ENCODE measurements at regions not wholly inside any gene's neighbourhood (a gene's known extent, or its start where the extent isn't known, plus 50 kb on each side); places are given as distances from the start of the nearest gene placed in this dataset.

GRCh38 chr10:10676972-10677371 is 340.7 kb upstream of the CELF2 start:
- Histone ChIP-seq H3K36me3 (no peaks in the 10 kb centered on the region), H3K9me3 (peaks cover 0 to 9% (median 0%) of the 10 kb centered on the region in 3 donors), H3K27ac (no peak overlapping the region), H3K4me3 (no peak overlapping the region), H3K27me3 (no peaks in the 10 kb centered on the region), H3K4me1 (no peaks in the 10 kb centered on the region)
- intact Hi-C loops (cut with DNase I): no loop called here
- 75 to 78% methylated on average over 1 of the region's 1 CpG for WGBS, 2 donors
- DNase-seq: no peak
- no peak for TF ChIP-seq CTCF (IDR thresholded peaks at IDR 0.05)
- TF ChIP-seq POLR2A (IDR thresholded peaks at IDR 0.05): no peak

GRCh38 chr10:10677479-10677878 is 340.2 kb upstream of the CELF2 start:
- Histone ChIP-seq H3K27ac (no peak overlapping the region), H3K27me3 (no peaks in the 10 kb centered on the region), H3K4me3 (no peak overlapping the region), H3K4me1 (no peaks in the 10 kb centered on the region), H3K36me3 (no peaks in the 10 kb centered on the region), H3K9me3 (peaks cover 0 to 9% (median 0%) of the 10 kb centered on the region in 3 donors)
- no peak for DNase-seq
- intact Hi-C loops (cut with DNase I): no loop called here
- TF ChIP-seq CTCF (IDR thresholded peaks at IDR 0.05) (peak in 5 of 6 experiments; percentile 26 to 60 (median 32)), POLR2A (IDR thresholded peaks at IDR 0.05) (no peak)
- 50 to 52% methylated on average over 2 to 3 of the region's 3 CpGs for whole genome bisulfite sequencing, 2 donors

DNA sequence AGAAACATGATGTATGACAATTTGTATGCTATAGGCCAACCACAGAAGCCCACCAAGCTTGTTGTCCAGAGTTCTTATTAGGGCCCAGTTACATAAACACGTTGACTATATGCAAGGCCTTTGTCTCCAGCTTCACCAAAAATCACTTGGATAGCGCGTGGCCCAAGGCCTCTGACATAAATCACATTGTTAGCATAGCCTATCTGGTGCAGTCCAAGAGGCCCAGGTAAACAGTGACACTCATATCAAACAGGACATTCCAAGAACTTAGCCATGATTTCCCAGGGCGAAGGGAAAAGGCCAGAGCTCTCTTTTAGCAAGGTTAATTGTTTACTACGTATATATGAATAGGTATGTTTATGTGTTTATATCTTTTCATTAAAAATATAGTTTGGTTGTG is 337.2 kb upstream of the CELF2 start:
- Histone ChIP-seq H3K4me1 (no peaks in the 10 kb centered on the region), H3K9me3 (no peaks in the 10 kb centered on the region), H3K36me3 (no peaks in the 10 kb centered on the region), H3K4me3 (no peak overlapping the region), H3K27me3 (no peaks in the 10 kb centered on the region), H3K27ac (no peak overlapping the region)
- WGBS, 2 donors: 66 to 81% methylated on average over 4 to 5 of the region's 5 CpGs
- no peak for DNase-seq
- TF ChIP-seq CTCF (IDR thresholded peaks at IDR 0.05) (no peak), POLR2A (IDR thresholded peaks at IDR 0.05) (no peak)
- intact Hi-C loops (cut with DNase I): no loop called here

DNA sequence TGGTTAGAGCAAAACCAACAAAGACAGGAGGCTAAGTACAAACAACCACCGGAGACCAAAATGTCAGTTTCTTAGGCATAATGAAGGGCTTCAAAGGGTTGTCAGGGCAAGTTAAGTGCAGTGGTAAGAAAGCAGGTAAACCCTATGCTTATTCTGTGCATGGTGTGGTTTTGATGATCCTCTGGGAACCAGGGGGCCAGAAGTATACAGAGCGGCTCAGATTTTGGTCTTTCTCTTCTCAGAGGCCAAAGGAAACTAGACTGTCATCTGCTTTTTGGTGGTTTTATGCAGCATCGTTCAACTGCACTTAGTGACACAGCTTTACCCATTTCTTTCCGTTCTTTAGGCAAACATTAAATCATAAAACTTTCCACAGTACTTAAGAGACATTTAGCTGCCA is 332.7 kb upstream of the CELF2 start:
- Histone ChIP-seq H3K9me3 (no peaks in the 10 kb centered on the region), H3K27me3 (no peaks in the 10 kb centered on the region), H3K4me3 (no peak overlapping the region), H3K27ac (no peak overlapping the region), H3K4me1 (no peaks in the 10 kb centered on the region), H3K36me3 (no peaks in the 10 kb centered on the region)
- 80% methylated on average over 4 of the region's 4 CpGs for WGBS, 2 donors
- intact Hi-C loops (cut with DNase I): no loop called here
- DNase-seq: no peak
- TF ChIP-seq CTCF (IDR thresholded peaks at IDR 0.05) (no peak), POLR2A (IDR thresholded peaks at IDR 0.05) (no peak)

GRCh38 chr10:10685566-10685965 is 332.1 kb upstream of the CELF2 start:
- H3K27ac ChIP-seq: no peak overlapping the region
- no peaks in the 10 kb centered on the region for H3K9me3 ChIP-seq
- H3K4me3 ChIP-seq: no peak overlapping the region
- no peaks in the 10 kb centered on the region for H3K36me3 ChIP-seq
- no peaks in the 10 kb centered on the region for H3K4me1 ChIP-seq
- intact Hi-C loops (cut with DNase I): no loop called here
- TF ChIP-seq CTCF (IDR thresholded peaks at IDR 0.05) (no peak), POLR2A (IDR thresholded peaks at IDR 0.05) (no peak)
- 56 to 93% methylated on average over 1 of the region's 1 CpG for WGBS, 2 donors
- H3K27me3 ChIP-seq: no peaks in the 10 kb centered on the region
- no peak for DNase-seq

All from esophagus squamous epithelium (tissue), 5 donors.